Endothelial cell of umbilical vein (primary cell): ENCODE measurements at regions not wholly inside any gene's neighbourhood (a gene's known extent, or its start where the extent isn't known, plus 50 kb on each side); places are given as distances from the start of the nearest gene placed in this dataset.

Source experiments
- BruUV-seq: library from RNA; stranded (reverse); fragments of 400-500 nt; replicated peaks from 2 replicates; lab custom pipeline; 2021; lab: Mats Ljungman, UMichigan
- CTCF ChIA-PET: fragments of 300-600, 350-600 bp; sonication (Branson Sonifier 250); formaldehyde crosslinking; loops from one replicate; lab custom pipeline; 2021; ENCODE audit warnings: antibody characterized with exemption, inconsistent platforms; lab: Charles Lee
- POLR2A ChIA-PET: fragments of 300-600, 350-600 bp; sonication (Branson Sonifier 250); formaldehyde crosslinking; loops from one replicate; lab custom pipeline; 2021; ENCODE audit warnings: antibody characterized with exemption, inconsistent platforms; lab: Charles Lee
- DNase-seq: peaks from one replicate; pipeline ENCODE4 v3.0.0-alpha.2; 2011; ENCODE audit warnings: low read depth, low spot score
- FAIRE-seq: peaks from 2 replicates; lab custom pipeline; 2011; peaks lifted over from hg19 to GRCh38; lab: Jason Lieb, UNC
- H2AFZ ChIP-seq: 2 replicates; pipeline ENCODE4 v1.6.0; 2012; ENCODE audit warnings: low read depth, low read length, control low read depth, inconsistent platforms
- H3K27ac ChIP-seq: 2 replicates; pipeline ENCODE4 v1.5.1; 2011; ENCODE audit warnings: low read depth, mild to moderate bottlenecking, control low read depth, low read length, moderate library complexity; ENCODE audit not compliant: insufficient read depth
- H3K27me3 ChIP-seq, 2 experiments: 2 replicates each; pipeline versions ENCODE4 v1.6.0 to v1.6.1; 2011; ENCODE audit warnings: low read length in 2 of 2, mixed read lengths in 1 of 2; ENCODE audit not compliant: control insufficient read depth in 2 of 2, insufficient read depth in 2 of 2
- H3K36me3 ChIP-seq, 2 experiments: 2 replicates in 1 of 2; 3 replicates in 1 of 2; pipeline ENCODE4 v1.5.1; 2011; ENCODE audit warnings: low read length in 2 of 2, mild to moderate bottlenecking in 1 of 2, moderate library complexity in 1 of 2; ENCODE audit not compliant: control insufficient read depth in 2 of 2, insufficient read depth in 2 of 2; ENCODE audit errors: extremely low read depth in 1 of 2
- H3K4me1 ChIP-seq: 3 replicates; pipeline ENCODE4 v1.5.1; 2011; ENCODE audit warnings: mild to moderate bottlenecking, low read length; ENCODE audit not compliant: control insufficient read depth, insufficient read depth; ENCODE audit errors: extremely low read depth
- H3K4me2 ChIP-seq: 2 replicates; pipeline ENCODE4 v1.6.1; 2011; ENCODE audit warnings: low read length, control low read depth, mixed read lengths; ENCODE audit not compliant: insufficient read depth
- H3K4me3 ChIP-seq, 3 experiments: fragments of 200-600 bp in 1 of 3; sonication (generic), shearing (Covaris generic) in 1 of 3; replicated peaks in 1 of 3; 2 replicates each; pipeline ENCODE4 v1.5.1; 2011 to 2016; ENCODE audit warnings: control low read depth in 3 of 3, low read length in 3 of 3, mild to moderate bottlenecking in 2 of 3, inconsistent platforms in 1 of 3, low read depth in 1 of 3, moderate library complexity in 1 of 3; ENCODE audit not compliant: insufficient read depth in 1 of 3
- H3K79me2 ChIP-seq: 2 replicates; pipeline ENCODE4 v1.6.0; 2012; ENCODE audit warnings: low read length, inconsistent platforms; ENCODE audit not compliant: control insufficient read depth, insufficient read depth
- H3K9ac ChIP-seq: replicated peaks from 2 replicates; pipeline ENCODE3; 2011; ENCODE audit warnings: low read length, control low read depth; ENCODE audit not compliant: insufficient read depth; ENCODE audit errors: extremely low read depth
- H3K9me1 ChIP-seq: replicated peaks from 3 replicates; pipeline ENCODE4 v1.6.0; 2011; ENCODE audit warnings: mild to moderate bottlenecking, low read length; ENCODE audit not compliant: control insufficient read depth, insufficient read depth; ENCODE audit errors: extremely low read depth
- H3K9me3 ChIP-seq: replicated peaks from 2 replicates; pipeline ENCODE4 v1.5.1; 2012; ENCODE audit warnings: low read length, inconsistent platforms; ENCODE audit not compliant: control insufficient read depth, insufficient read depth
- H4K20me1 ChIP-seq: replicated peaks from 2 replicates; pipeline ENCODE3; 2011; ENCODE audit warnings: mild to moderate bottlenecking, low read length; ENCODE audit not compliant: control insufficient read depth, insufficient read depth; ENCODE audit errors: extremely low read depth
- CTCF ChIP-seq, 2 donors: IDR thresholded peaks; 1 replicate in 1 of 2; 2 replicates in 1 of 2; pipeline ENCODE4 v1.5.1; 2011; ENCODE audit warnings: low read length in 2 of 2, mild to moderate bottlenecking in 2 of 2, moderate library complexity in 2 of 2, control low read depth in 1 of 2, inconsistent platforms in 1 of 2, low read depth in 1 of 2; ENCODE audit not compliant: insufficient read depth in 1 of 2; ENCODE audit errors: extremely low read depth in 1 of 2
- EZH2 ChIP-seq: IDR thresholded peaks from 2 replicates; pipeline ENCODE4 v1.6.1; 2012; ENCODE audit warnings: borderline replicate concordance, low read depth, mild to moderate bottlenecking, moderate library complexity, low read length, inconsistent platforms; ENCODE audit not compliant: severe bottlenecking
- FOS ChIP-seq: IDR thresholded peaks from 2 replicates; pipeline ENCODE4 v1.6.1; 2011; ENCODE audit warnings: mild to moderate bottlenecking, low read length, moderate library complexity, borderline replicate concordance; ENCODE audit not compliant: insufficient read depth
- GATA2 ChIP-seq: IDR thresholded peaks from 2 replicates; pipeline ENCODE4 v1.7.0; 2011; ENCODE audit warnings: low read depth, mild to moderate bottlenecking, moderate library complexity, mixed read lengths, low read length; ENCODE audit not compliant: insufficient read length, insufficient read depth
- JUN ChIP-seq: IDR thresholded peaks from 2 replicates; pipeline ENCODE4 v1.6.1; 2011; ENCODE audit warnings: borderline replicate concordance, low read depth; ENCODE audit not compliant: insufficient read length, insufficient read depth
- MAX ChIP-seq: IDR thresholded peaks from 2 replicates; pipeline ENCODE4 v1.6.1; 2011; ENCODE audit not compliant: insufficient read depth, insufficient read length
- MYC ChIP-seq: IDR thresholded peaks from one replicate; pipeline ENCODE4 v1.6.1; 2011; ENCODE audit warnings: mild to moderate bottlenecking, low read depth, low read length
- POLR2A ChIP-seq: IDR thresholded peaks from 2 replicates; pipeline ENCODE4 v1.6.1; 2012; ENCODE audit warnings: low read depth, mild to moderate bottlenecking, control low read depth, low read length
- POLR2AphosphoS5 ChIP-seq: IDR thresholded peaks from 2 replicates; pipeline ENCODE4 v1.6.1; 2012; ENCODE audit warnings: low read depth, mild to moderate bottlenecking, control low read depth, low read length, moderate library complexity; ENCODE audit not compliant: insufficient read depth
- dilution Hi-C: fragments of 300-500 bp; cut with MboI; formaldehyde crosslinking; loops from one replicate; pipeline ENCODE4 v1.15.0; 2019; ENCODE audit warnings: low sequenced_read_pairs; ENCODE audit not compliant: extremely low pct_ligation_motif_present
- intact Hi-C: fragments of 100-400 bp; cut with micrococcal nuclease; formaldehyde crosslinking; loops from one replicate; pipeline ENCODE4 v1.10.0; 2022

GRCh38 chr2:83730223-83730622 is 728.9 kb downstream of the SUCLG1 start:
- DNase-seq = no peak
- ChIA-PET POLR2A (no interaction called here), CTCF (no interaction called here)
- FAIRE-seq = no peak
- Histone ChIP-seq H2AFZ (no peak overlapping the region), H3K79me2 (no peaks in the 10 kb centered on the region), H3K36me3 (no peaks in the 10 kb centered on the region), H4K20me1 (no peaks in the 10 kb centered on the region), H3K4me2 (no peak overlapping the region), H3K9me3 (no peaks in the 10 kb centered on the region), H3K4me1 (no peaks in the 10 kb centered on the region), H3K27me3 (no peaks in the 10 kb centered on the region), H3K9me1 (no peaks in the 10 kb centered on the region), H3K27ac (no peak overlapping the region), H3K9ac (no peak overlapping the region), H3K4me3 (no peak overlapping the region)
- TF ChIP-seq GATA2 = no peak
- TF ChIP-seq MYC = no peak
- no peak for TF ChIP-seq MAX
- TF ChIP-seq EZH2 = no peak
- TF ChIP-seq FOS = no peak
- TF ChIP-seq POLR2AphosphoS5 = no peak
- no peak for TF ChIP-seq JUN
- TF ChIP-seq POLR2A = no peak
- no peak for TF ChIP-seq CTCF (IDR thresholded peaks at IDR 0.05; ENCODE audit: extremely low read depth in 1 of 2, insufficient read depth in 1 of 2, low read depth in 1 of 2, low read length in 2 of 2)
- intact Hi-C loops (no loop called here), dilution Hi-C loops (no loop called here)
- no TSS peak for BruUV-seq
